ENCODE measurements at regions not wholly inside any gene's neighbourhood (a gene's known extent, or its start where the extent isn't known, plus 50 kb on each side); places are given as distances from the start of the nearest gene placed in this dataset.

GRCh38 chr2:220502539-220502938 is 875.1 kb downstream of the SLC4A3 start:
- no peak for TF ChIP-seq MXI1 (conservative IDR thresholded peaks at IDR 0.05; ENCODE audit: poor library complexity, severe bottlenecking)
- no peak for TF ChIP-seq SMC3 (conservative IDR thresholded peaks at IDR 0.05; ENCODE audit: poor library complexity)
- TF ChIP-seq, protein P1, sequence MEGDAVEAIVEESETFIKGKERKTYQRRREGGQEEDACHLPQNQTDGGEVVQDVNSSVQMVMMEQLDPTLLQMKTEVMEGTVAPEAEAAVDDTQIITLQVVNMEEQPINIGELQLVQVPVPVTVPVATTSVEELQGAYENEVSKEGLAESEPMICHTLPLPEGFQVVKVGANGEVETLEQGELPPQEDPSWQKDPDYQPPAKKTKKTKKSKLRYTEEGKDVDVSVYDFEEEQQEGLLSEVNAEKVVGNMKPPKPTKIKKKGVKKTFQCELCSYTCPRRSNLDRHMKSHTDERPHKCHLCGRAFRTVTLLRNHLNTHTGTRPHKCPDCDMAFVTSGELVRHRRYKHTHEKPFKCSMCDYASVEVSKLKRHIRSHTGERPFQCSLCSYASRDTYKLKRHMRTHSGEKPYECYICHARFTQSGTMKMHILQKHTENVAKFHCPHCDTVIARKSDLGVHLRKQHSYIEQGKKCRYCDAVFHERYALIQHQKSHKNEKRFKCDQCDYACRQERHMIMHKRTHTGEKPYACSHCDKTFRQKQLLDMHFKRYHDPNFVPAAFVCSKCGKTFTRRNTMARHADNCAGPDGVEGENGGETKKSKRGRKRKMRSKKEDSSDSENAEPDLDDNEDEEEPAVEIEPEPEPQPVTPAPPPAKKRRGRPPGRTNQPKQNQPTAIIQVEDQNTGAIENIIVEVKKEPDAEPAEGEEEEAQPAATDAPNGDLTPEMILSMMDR (IDR thresholded peaks at IDR 0.05; ENCODE audit: poor library complexity, severe bottlenecking): no peak
- TF ChIP-seq TAF1 (IDR thresholded peaks at IDR 0.05; ENCODE audit: low read depth): no peak
- no peak for TF ChIP-seq REST (IDR thresholded peaks at IDR 0.05; ENCODE audit: borderline replicate concordance)
- TF ChIP-seq RAD21 (conservative IDR thresholded peaks at IDR 0.05): no peak
- no peak for TF ChIP-seq POLR2AphosphoS5 (IDR thresholded peaks at IDR 0.05)
- TF ChIP-seq EP300 (conservative IDR thresholded peaks at IDR 0.05; ENCODE audit: poor library complexity, severe bottlenecking): no peak
- no peak for TF ChIP-seq EZH2 (IDR thresholded peaks at IDR 0.05; ENCODE audit: borderline replicate concordance, insufficient read depth, low read length, poor library complexity, severe bottlenecking)
- H3K9ac ChIP-seq (ENCODE audit: low read length): no peak overlapping the region
- H3K4me2 ChIP-seq (ENCODE audit: low read length): no peak overlapping the region
- H3K27me3 ChIP-seq (ENCODE audit: insufficient read depth, low read depth, low read length): no peaks in the 10 kb centered on the region
- H4K20me1 ChIP-seq (ENCODE audit: insufficient read depth): no peaks in the 10 kb centered on the region
- H3K9me2 ChIP-seq (ENCODE audit: insufficient read depth, low read length): no peaks in the 10 kb centered on the region
- no peaks in the 10 kb centered on the region for H3F3A ChIP-seq (ENCODE audit: insufficient read depth, low read length, poor library complexity, severe bottlenecking)
- H3K79me2 ChIP-seq (replicated peaks; ENCODE audit: insufficient read depth, low read length): no peaks in the 10 kb centered on the region
- peaks cover 4% of the 10 kb centered on the region for H3K9me3 ChIP-seq (ENCODE audit: low read length)
- H2AFZ ChIP-seq (ENCODE audit: low read depth, low read length): no peak overlapping the region
- H3K36me3 ChIP-seq (ENCODE audit: insufficient read depth, low read length): no peaks in the 10 kb centered on the region
- no peak overlapping the region for H3K4me3 ChIP-seq (ENCODE audit: low read length)
- no peak overlapping the region for H3K27ac ChIP-seq (ENCODE audit: low read length)

- Histone ChIP-seq H3K9me2 (ENCODE audit: insufficient read depth, low read length) (no peaks in the 10 kb centered on the region), H4K20me1 (ENCODE audit: insufficient read depth) (no peaks in the 10 kb centered on the region), H3K9ac (ENCODE audit: low read length) (no peak overlapping the region), H3K27ac (ENCODE audit: low read length) (no peak overlapping the region), H3K9me3 (ENCODE audit: low read length) (peaks cover 4% of the 10 kb centered on the region), H3F3A (ENCODE audit: insufficient read depth, low read length, poor library complexity, severe bottlenecking) (no peaks in the 10 kb centered on the region), H3K4me3 (ENCODE audit: low read length) (no peak overlapping the region), H3K27me3 (ENCODE audit: insufficient read depth, low read depth, low read length) (no peaks in the 10 kb centered on the region), H3K4me2 (ENCODE audit: low read length) (no peak overlapping the region), H2AFZ (ENCODE audit: low read depth, low read length) (no peak overlapping the region), H3K79me2 (replicated peaks; ENCODE audit: insufficient read depth, low read length) (no peaks in the 10 kb centered on the region), H3K36me3 (ENCODE audit: insufficient read depth, low read length) (no peaks in the 10 kb centered on the region)
- TF ChIP-seq TAF1 (IDR thresholded peaks at IDR 0.05; ENCODE audit: low read depth) (no peak), MXI1 (conservative IDR thresholded peaks at IDR 0.05; ENCODE audit: poor library complexity, severe bottlenecking) (no peak), REST (IDR thresholded peaks at IDR 0.05; ENCODE audit: borderline replicate concordance) (no peak), EZH2 (IDR thresholded peaks at IDR 0.05; ENCODE audit: borderline replicate concordance, insufficient read depth, low read length, poor library complexity, severe bottlenecking) (no peak), RAD21 (conservative IDR thresholded peaks at IDR 0.05) (no peak), SMC3 (conservative IDR thresholded peaks at IDR 0.05; ENCODE audit: poor library complexity) (no peak), POLR2AphosphoS5 (IDR thresholded peaks at IDR 0.05) (no peak), EP300 (conservative IDR thresholded peaks at IDR 0.05; ENCODE audit: poor library complexity, severe bottlenecking) (no peak)
- TF ChIP-seq, protein P1 (IDR thresholded peaks at IDR 0.05; ENCODE audit: poor library complexity, severe bottlenecking): no peak
Observed at GRCh38 chr2:220503431-220503830, 876.0 kb downstream of the SLC4A3 start.
